WTC11 (cell line): ENCODE measurements at regions not wholly inside any gene's neighbourhood (a gene's known extent, or its start where the extent isn't known, plus 50 kb on each side); places are given as distances from the start of the nearest gene placed in this dataset.

Experiments used
- GABPB1 ChIP-seq: sonication (generic); formaldehyde crosslinking; IDR thresholded peaks from 2 replicates; pipeline ENCODE4 v1.8.1; 2023; ENCODE audit warnings: mild to moderate bottlenecking, missing genetic modification reagents
- MXD4 ChIP-seq: fragments of 250-450 bp; sonication (Bioruptor Pico); IDR thresholded peaks from 2 replicates; pipeline ENCODE4 v1.8.0; 2021; ENCODE audit warnings: mild to moderate bottlenecking, moderate library complexity, borderline replicate concordance
- TF ChIP-seq, protein P1 (sequence below): fragments of 200-600 bp; IDR thresholded peaks from 2 replicates; pipeline ENCODE4 v1.8.0; 2022; ENCODE audit warnings: antibody characterized with exemption

GRCh38 chr9:28900406-28900805 is 1327.1 kb upstream of the C9orf72 start:
- TF ChIP-seq, protein P1, sequence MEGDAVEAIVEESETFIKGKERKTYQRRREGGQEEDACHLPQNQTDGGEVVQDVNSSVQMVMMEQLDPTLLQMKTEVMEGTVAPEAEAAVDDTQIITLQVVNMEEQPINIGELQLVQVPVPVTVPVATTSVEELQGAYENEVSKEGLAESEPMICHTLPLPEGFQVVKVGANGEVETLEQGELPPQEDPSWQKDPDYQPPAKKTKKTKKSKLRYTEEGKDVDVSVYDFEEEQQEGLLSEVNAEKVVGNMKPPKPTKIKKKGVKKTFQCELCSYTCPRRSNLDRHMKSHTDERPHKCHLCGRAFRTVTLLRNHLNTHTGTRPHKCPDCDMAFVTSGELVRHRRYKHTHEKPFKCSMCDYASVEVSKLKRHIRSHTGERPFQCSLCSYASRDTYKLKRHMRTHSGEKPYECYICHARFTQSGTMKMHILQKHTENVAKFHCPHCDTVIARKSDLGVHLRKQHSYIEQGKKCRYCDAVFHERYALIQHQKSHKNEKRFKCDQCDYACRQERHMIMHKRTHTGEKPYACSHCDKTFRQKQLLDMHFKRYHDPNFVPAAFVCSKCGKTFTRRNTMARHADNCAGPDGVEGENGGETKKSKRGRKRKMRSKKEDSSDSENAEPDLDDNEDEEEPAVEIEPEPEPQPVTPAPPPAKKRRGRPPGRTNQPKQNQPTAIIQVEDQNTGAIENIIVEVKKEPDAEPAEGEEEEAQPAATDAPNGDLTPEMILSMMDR = no peak
- no peak for TF ChIP-seq GABPB1 (CRISPR knock-in tag)
- TF ChIP-seq MXD4 (CRISPR knock-in tag) = no peak
